HEK293 (cell line): ENCODE measurements at regions not wholly inside any gene's neighbourhood (a gene's known extent, or its start where the extent isn't known, plus 50 kb on each side); places are given as distances from the start of the nearest gene placed in this dataset.

Source experiments
- TF ChIP-seq, protein P1 (sequence below): fragments of 450-650 bp; formaldehyde crosslinking; optimal IDR thresholded peaks from 2 replicates; pipeline ENCODE3; 2016; ENCODE audit warnings: missing biosample characterization, mild to moderate bottlenecking, missing genetic modification characterization
- TF ChIP-seq, protein P2 (sequence below): fragments of 450-650 bp; formaldehyde crosslinking; IDR thresholded peaks from 2 replicates; pipeline ENCODE4 v1.5.1; 2016; ENCODE audit warnings: missing biosample characterization, missing genetic modification characterization

DNA sequence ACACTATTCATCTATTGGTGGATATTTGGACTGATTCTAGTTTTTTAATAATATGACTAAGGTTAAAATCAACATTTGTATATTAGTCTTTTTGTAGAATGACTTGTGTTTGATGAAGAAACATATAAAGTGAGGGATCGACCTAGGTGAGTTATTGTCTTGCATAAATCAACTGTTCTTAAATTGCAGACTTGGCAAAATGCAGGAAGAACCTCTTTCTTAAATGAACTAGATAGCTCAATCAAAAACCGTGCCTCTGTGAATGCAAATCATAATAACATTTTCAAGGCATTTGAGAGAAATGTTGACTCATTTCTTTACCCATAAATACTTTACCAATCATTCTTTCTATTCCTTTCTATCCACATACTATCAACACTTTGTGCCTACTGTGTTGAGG lies 101.5 kb upstream of the ANK3 start:
- TF ChIP-seq, protein P1, sequence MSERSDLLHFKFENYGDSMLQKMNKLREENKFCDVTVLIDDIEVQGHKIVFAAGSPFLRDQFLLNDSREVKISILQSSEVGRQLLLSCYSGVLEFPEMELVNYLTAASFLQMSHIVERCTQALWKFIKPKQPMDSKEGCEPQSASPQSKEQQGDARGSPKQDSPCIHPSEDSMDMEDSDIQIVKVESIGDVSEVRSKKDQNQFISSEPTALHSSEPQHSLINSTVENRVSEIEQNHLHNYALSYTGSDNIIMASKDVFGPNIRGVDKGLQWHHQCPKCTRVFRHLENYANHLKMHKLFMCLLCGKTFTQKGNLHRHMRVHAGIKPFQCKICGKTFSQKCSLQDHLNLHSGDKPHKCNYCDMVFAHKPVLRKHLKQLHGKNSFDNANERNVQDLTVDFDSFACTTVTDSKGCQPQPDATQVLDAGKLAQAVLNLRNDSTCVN (tag by site-specific recombination) = no peak
- TF ChIP-seq, protein P2, sequence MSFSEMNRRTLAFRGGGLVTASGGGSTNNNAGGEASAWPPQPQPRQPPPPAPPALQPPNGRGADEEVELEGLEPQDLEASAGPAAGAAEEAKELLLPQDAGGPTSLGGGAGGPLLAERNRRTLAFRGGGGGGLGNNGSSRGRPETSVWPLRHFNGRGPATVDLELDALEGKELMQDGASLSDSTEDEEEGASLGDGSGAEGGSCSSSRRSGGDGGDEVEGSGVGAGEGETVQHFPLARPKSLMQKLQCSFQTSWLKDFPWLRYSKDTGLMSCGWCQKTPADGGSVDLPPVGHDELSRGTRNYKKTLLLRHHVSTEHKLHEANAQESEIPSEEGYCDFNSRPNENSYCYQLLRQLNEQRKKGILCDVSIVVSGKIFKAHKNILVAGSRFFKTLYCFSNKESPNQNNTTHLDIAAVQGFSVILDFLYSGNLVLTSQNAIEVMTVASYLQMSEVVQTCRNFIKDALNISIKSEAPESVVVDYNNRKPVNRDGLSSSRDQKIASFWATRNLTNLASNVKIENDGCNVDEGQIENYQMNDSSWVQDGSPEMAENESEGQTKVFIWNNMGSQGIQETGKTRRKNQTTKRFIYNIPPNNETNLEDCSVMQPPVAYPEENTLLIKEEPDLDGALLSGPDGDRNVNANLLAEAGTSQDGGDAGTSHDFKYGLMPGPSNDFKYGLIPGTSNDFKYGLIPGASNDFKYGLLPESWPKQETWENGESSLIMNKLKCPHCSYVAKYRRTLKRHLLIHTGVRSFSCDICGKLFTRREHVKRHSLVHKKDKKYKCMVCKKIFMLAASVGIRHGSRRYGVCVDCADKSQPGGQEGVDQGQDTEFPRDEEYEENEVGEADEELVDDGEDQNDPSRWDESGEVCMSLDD (tag by site-specific recombination) = no peak
